Left forelimb (tissue), 1 donor: ENCODE measurements at regions not wholly inside any gene's neighbourhood (a gene's known extent, or its start where the extent isn't known, plus 50 kb on each side); places are given as distances from the start of the nearest gene placed in this dataset.
"Not testable (repeated sequence)": the region's sequence is repeated elsewhere in the genome, so short reads cannot be mapped to it uniquely, and the experiment has no call there.

ENCODE experiments used
- DNase-seq: peaks from one replicate; pipeline ENCODE4 v3.0.0-alpha.2; 2018; ENCODE audit warnings: low spot score

DNA sequence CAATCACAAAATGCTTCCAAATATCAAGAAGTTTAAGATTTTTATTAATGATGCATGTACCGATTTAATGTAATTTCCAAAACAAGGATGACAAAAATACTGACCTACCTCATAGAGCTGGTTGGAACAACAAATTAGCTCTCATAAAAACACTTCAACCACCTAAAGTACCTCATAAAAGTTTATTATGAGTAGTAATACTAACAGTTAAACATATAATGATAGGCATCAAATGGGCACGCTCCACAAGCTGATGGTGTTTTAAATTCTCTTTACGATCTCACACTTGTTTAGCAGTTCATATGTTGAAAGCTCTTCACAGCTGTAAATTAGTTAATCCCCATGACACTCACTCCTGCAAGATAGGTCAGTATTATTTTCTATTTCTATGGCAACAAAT, 150.0 kb upstream of the KIF2A start:
- no peak for DNase-seq

DNA sequence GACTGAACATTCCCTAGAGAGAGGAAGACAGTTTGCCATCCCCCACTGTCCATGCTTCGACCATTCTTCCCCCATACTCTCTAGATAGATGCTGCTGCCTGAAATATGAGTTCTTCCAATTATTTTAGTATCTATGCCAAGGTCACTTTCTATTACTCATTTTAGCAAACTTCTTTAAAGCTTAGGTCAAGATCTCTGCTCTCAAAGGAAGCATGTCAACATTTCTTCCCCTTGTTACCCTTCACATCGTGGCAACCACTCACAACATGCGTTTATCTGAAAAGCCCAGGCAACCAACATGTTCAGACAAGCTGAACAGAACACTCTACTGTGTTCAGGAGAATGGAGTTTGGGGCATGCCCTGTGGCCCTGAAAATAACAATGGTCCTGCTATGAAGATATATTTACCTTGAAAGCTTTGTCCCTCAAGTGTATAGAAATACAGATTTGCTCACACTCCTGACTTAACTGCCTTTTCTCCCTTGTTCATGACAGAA, 138.4 kb upstream of the KIF2A start:
- no peak for DNase-seq

DNA sequence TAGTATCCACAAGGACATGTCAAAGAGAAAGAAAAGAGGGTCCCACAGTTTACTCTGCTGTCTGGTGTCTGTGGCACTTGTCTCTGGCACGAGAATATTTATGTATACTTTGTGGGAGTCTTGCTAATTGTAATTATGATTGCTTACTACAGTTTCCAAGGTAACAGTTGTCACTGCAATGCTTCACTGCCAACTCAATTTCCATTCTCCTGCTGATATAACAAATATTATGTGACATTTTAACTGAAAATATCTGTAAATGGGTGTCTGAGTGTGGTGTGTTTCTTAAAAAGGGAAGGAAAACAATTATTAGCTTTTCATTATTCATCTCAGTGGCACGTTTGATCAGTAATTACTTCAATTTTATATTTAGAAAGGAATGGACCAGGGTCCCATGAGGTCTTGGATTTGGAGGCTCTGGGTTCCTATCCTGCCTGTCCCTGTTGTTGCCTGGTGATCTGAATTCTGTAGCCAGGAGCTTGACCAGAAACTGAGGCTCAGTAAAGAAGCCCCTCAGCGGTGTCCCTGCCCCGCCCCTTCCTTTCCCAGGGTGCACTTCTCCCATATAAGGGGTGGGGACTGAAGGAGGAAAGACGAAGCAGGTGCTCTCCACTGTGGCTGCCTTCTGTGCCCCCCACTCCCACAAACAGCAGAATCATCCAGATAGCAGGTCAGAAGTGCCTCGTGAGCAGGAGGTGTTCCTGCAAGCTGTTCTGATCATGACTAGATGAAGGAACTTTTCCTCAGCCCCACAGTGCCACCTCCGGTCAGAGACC, 137.3 kb upstream of the KIF2A start:
- DNase-seq, result no peak

DNA sequence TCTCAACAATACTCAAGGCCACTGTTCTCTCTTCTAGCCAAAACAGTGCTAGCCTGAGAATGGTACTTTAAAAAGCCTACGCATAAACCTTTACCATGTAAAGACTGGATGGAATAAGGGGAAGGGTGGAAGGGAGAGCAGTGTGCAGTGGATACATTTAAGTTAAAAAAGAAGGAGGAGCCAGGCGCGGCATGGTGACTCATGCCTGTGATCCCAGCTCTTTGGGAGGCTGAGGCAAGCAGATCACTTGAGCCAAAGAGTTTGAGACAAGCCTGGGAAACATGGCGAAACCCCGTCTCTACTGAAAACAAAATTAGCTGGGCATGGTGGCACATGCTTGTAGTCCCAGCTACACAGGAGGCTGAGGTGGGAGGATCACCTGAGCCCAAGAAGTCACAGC, 127.7 kb upstream of the KIF2A start:
- no peak for DNase-seq

- no peak for DNase-seq
Measured at GRCh38 chr5:62182802-62183201, 123.2 kb upstream of the KIF2A start.

DNA sequence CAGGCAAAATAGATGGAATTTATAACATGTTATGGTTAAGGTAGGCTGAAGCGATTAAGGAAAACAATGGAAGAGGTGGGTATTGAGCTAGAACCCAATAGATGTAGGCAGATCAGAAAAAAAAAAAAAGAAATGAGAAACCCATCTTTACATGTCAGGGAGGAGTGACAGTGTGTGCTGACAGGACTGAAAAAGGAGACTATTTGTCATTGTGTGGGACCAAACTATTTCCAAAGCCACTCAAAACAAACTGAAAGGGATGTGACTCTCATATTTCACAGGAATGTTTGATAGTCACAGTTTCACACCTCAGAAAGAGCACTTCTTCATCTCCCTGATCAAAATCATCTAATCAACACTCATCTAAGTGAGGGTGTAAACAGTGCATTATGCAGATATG, 122.3 kb upstream of the KIF2A start:
- DNase-seq, result no peak

DNA sequence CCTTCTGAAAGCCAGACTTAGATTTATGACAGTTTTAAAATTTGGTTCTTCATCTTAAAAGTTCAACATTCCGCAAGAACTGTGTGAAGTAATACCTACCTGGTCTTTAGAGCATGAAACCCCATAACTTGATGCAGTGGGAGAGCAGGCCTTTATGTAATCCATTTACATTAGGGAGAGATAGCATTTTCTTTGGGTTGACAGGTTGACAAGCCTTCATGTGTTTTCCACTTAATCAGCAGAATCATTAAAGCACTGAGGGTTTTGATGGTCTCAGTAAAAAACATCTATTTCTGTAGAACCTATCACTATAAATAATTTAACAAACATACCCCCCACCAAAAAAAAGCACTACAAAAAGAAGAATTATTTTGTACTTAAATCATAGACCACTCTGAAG, 121.6 kb upstream of the KIF2A start:
- DNase-seq, result no peak

- no peak for DNase-seq
Measured at GRCh38 chr5:62190173-62190572, 115.8 kb upstream of the KIF2A start.

DNA sequence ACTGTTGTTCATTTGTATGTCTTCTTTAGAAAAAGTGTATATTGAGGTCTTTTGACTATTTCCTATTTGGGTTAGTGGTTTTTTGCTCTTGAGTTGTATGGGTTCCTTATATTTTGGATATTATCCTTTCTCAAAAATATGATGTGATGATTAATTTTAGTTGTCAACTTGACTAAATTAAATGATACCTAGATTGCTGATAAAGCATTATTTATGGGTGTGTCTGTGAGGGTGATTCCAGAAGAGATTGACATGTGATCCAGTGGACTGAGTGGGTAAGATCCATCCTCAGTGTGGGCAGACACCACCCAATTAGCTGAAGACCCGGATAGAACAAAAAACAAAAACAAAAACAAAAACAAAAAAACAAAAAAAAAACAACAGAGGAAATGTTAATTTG, 115.1 kb upstream of the KIF2A start:
- no peak for DNase-seq

- no peak for DNase-seq
Measured at GRCh38 chr5:62192958-62193357, 113.0 kb upstream of the KIF2A start.

- DNase-seq, result not testable (repeated sequence)
Measured at GRCh38 chr5:62196532-62196931, 109.5 kb upstream of the KIF2A start.

GRCh38 chr5:62197697-62198096, 108.3 kb upstream of the KIF2A start:
- no peak for DNase-seq

DNA sequence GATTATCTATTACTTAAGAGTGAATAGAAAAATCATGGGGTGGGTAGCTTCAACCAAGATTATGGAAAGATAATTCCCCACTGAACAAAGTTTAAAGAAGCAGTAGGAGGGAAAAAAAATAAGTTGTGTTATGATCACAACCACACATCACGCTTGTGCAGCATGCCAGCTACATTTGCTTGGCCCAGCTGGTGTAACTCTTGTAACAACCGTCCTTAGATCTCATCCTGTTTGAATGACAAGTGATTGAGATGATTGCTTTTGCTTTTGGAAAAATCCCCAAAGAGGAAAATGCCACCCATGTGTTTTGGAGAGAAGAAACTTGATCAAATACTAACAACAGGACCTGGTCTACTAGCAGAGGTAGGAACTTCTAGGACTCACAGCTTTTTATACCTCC, 107.6 kb upstream of the KIF2A start:
- DNase-seq, result no peak

DNA sequence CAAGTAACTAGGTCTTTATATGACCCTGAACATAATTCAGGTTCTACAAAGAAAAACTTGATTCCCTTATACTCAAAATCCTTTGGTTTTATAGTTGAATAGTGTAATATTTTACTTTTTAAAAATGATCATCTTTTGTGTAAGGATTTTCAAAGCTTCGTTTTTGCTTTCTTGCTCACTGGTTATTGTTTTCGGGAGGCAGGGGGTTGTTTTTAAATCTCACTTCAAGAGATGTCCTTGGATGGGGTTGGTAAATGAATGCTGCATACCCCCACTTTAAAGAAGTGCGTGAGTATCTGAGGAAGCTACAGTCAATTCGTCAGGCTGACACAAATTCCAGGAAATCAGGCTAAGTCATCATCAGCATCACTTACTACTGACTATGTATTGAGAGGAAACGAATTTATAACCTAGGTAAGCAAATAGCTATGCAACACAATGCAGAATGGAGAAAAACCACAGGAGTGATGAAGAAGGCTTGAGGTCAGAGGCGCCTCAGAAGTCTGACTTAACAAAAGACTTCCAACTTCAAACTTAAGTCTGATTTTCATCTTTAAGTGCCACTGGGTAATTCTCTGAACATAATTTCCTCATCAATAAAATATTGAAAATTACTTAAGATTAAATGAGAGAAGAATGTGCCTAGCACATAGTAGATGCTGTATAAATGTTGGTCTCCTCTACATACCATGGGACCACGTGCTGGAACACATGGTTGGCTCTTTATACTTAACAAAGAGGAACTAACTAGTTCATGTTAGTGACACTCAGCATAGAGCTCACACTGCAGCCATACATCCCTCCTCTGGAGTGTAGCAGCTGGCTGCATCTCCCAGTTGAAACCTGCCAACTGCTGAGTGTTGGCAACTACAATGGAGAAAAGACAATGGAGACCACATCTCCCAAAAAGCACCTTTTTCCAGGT, 106.0 kb upstream of the KIF2A start:
- no peak for DNase-seq

DNA sequence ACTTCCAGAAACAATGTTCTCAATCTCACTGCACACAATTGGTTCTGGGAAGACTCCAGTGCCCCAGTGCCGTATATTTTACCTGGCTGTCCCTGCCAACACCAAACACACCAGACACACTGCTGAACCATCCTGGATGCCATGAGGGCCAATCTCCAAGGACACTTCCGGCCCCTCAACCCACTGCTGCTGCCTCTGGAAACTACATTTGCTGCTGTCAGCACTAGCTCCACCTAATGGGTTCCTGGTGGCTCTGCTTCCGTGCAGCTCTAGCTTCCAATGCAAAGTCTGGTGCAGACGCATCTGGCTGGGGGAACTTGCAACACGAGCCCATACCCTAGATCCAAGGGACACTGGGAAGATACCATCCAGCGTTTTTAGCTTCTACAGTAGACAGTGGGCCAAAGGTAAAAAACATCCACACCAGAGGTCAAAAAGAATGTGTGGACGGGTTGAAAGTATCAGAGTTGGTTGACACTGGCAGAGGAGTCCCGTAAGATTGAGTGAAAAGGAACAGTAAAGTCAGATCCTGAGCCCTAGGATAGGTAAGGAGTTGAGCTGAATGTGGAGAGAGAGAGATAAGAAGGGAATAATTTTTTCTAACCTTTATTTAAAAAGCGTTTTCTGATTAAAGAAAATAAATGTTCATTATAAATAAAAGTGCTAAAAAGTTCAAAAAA, 99.7 kb upstream of the KIF2A start:
- DNase-seq, result no peak

GRCh38 chr5:62208218-62208852, 97.7 kb upstream of the KIF2A start:
- DNase-seq, result no peak

- DNase-seq, result no peak
Measured at GRCh38 chr5:62211405-62211804, 94.6 kb upstream of the KIF2A start.

DNA sequence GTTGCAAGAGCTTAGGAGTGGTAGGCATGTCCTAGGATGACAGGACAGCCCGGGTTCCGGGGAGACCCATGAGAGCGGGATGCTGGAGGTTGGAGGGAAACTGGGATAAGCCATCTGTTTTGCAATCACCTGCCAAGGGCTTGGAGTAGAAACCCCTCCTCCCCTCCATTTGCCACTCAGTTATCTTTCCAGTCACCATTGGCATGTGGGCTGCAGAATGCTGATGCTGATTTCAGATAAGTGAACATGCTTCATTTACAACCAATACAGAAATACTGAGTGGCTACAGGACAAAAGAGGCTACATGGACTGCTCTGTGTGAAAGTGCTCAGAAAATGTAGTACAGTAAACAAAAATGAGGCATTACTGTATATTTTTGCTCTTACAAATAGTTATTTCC, 93.4 kb upstream of the KIF2A start:
- no peak for DNase-seq

GRCh38 chr5:62214701-62215100, 91.3 kb upstream of the KIF2A start:
- no peak for DNase-seq

GRCh38 chr5:62216603-62217002, 89.4 kb upstream of the KIF2A start:
- DNase-seq, result not testable (repeated sequence)

- DNase-seq, result not testable (repeated sequence)
Measured at GRCh38 chr5:62217095-62217494, 88.9 kb upstream of the KIF2A start.

DNA sequence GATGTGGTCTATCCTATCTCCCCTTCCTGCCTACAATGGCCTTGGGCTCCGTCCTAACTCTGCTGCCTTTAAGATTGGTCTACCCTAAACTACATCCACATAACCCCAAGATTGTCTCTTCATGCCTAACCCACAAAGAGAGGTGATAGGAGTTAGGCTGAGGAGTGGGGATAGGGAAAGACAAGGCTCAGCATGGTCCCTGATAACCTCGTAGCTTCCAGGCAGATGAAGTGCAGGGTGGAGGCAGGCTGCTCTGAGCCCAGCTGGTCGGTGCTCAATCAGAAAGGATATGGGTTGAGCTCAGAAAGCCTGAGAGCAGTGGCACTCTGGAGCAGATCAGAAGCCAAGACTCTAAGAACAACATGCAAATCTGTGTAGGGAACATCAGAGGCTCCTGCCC, 87.1 kb upstream of the KIF2A start:
- DNase-seq, result not testable (repeated sequence)
